GM19397 (cell line): ENCODE measurements at regions not wholly inside any gene's neighbourhood (a gene's known extent, or its start where the extent isn't known, plus 50 kb on each side); places are given as distances from the start of the nearest gene placed in this dataset.

Experiments
- ATAC-seq: cut with Tn5 transposase; IDR thresholded peaks from one replicate; pipeline ENCODE4 v1.9.1; 2021; ENCODE audit warnings: mild to moderate bottlenecking, moderate library complexity; ENCODE audit not compliant: unreplicated experiment

GRCh38 chr1:87717157-87717670, 388.5 kb downstream of the LMO4 start:
- no peak for ATAC-seq

GRCh38 chr1:87718241-87718950, 389.7 kb downstream of the LMO4 start:
- no peak for ATAC-seq

- ATAC-seq: no peak
Measured at GRCh38 chr1:87719658-87720057, 391.0 kb downstream of the LMO4 start.

GRCh38 chr1:87720561-87720960, 391.9 kb downstream of the LMO4 start:
- ATAC-seq: no peak

- no peak for ATAC-seq
Measured at GRCh38 chr1:87723193-87723592, 394.5 kb downstream of the LMO4 start.

GRCh38 chr1:87728169-87728568, 399.5 kb downstream of the LMO4 start:
- no peak for ATAC-seq

GRCh38 chr1:87730274-87731216, 401.9 kb downstream of the LMO4 start:
- no peak for ATAC-seq

GRCh38 chr1:87733386-87733785, 404.7 kb downstream of the LMO4 start:
- ATAC-seq: no peak

- ATAC-seq: no peak
Measured at GRCh38 chr1:87735750-87736149, 407.1 kb downstream of the LMO4 start.

- ATAC-seq: no peak
Measured at GRCh38 chr1:87739141-87739540, 410.5 kb downstream of the LMO4 start.

- ATAC-seq: no peak
Measured at GRCh38 chr1:87739704-87740103, 411.0 kb downstream of the LMO4 start.

GRCh38 chr1:87743256-87743655, 414.6 kb downstream of the LMO4 start:
- ATAC-seq: no peak

- ATAC-seq: no peak
Measured at GRCh38 chr1:87744056-87744455, 415.4 kb downstream of the LMO4 start.

- no peak for ATAC-seq
Measured at GRCh38 chr1:87744763-87745162, 416.1 kb downstream of the LMO4 start.

- ATAC-seq: no peak
Measured at GRCh38 chr1:87753366-87753765, 424.7 kb downstream of the LMO4 start.

GRCh38 chr1:87754139-87754538, 425.5 kb downstream of the LMO4 start:
- ATAC-seq: no peak

GRCh38 chr1:87757676-87758075, 429.0 kb downstream of the LMO4 start:
- no peak for ATAC-seq

- no peak for ATAC-seq
Measured at GRCh38 chr1:87759421-87760087, 430.9 kb downstream of the LMO4 start.

- no peak for ATAC-seq
Measured at GRCh38 chr1:87760155-87760554, 431.5 kb downstream of the LMO4 start.

GRCh38 chr1:87760654-87761053, 432.0 kb downstream of the LMO4 start:
- ATAC-seq: no peak

- no peak for ATAC-seq
Measured at GRCh38 chr1:87763483-87763882, 434.8 kb downstream of the LMO4 start.
